ENCODE measurements at regions not wholly inside any gene's neighbourhood (a gene's known extent, or its start where the extent isn't known, plus 50 kb on each side); places are given as distances from the start of the nearest gene placed in this dataset.

GRCh38 chr3:130260918-130261317, 84.6 kb upstream of the COL6A5 start:
- no peak for DNase-seq

- no peak for DNase-seq
Measured at GRCh38 chr3:130263708-130264107, 81.8 kb upstream of the COL6A5 start.

GRCh38 chr3:130266817-130267216, 78.7 kb upstream of the COL6A5 start:
- DNase-seq: no peak

GRCh38 chr3:130276203-130276803, 69.2 kb upstream of the COL6A5 start:
- peak; percentile 47 for DNase-seq

- DNase-seq: no peak
Measured at GRCh38 chr3:130288670-130289069, 56.8 kb upstream of the COL6A5 start.

- no peak for DNase-seq
Measured at GRCh38 chr3:130291148-130291547, 54.3 kb upstream of the COL6A5 start.

- no peak for DNase-seq
Measured at GRCh38 chr3:130293247-130293646, 52.2 kb upstream of the COL6A5 start.

Measured in fibroblast of skin of abdomen (primary cell).